ENCODE measurements at regions not wholly inside any gene's neighbourhood (a gene's known extent, or its start where the extent isn't known, plus 50 kb on each side); places are given as distances from the start of the nearest gene placed in this dataset.

DNA sequence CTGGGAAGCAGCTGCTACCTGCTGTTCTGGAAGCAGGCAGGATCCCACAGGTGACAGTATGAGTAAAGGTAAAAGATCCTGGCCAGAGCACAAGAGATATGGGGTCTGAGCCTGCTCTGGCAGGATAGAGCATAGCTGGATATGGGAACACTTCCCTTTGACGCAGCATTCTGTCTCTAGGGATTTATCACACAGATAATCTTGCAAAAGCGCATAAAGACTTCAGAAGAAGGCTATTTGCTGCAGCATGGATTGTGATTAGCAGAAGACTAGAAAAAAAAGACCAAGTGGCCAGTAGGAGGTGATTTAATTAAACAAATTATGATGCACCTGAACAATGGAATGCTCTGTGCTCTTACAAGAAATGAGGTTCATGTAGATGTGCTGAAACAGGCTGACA lies 52.4 kb upstream of the PWWP2A start:
- TF ChIP-seq POLR2AphosphoS5 (IDR thresholded peaks at IDR 0.05) (no peak), POLR2A (IDR thresholded peaks at IDR 0.05) (no peak)
- TF ChIP-seq, protein P1, sequence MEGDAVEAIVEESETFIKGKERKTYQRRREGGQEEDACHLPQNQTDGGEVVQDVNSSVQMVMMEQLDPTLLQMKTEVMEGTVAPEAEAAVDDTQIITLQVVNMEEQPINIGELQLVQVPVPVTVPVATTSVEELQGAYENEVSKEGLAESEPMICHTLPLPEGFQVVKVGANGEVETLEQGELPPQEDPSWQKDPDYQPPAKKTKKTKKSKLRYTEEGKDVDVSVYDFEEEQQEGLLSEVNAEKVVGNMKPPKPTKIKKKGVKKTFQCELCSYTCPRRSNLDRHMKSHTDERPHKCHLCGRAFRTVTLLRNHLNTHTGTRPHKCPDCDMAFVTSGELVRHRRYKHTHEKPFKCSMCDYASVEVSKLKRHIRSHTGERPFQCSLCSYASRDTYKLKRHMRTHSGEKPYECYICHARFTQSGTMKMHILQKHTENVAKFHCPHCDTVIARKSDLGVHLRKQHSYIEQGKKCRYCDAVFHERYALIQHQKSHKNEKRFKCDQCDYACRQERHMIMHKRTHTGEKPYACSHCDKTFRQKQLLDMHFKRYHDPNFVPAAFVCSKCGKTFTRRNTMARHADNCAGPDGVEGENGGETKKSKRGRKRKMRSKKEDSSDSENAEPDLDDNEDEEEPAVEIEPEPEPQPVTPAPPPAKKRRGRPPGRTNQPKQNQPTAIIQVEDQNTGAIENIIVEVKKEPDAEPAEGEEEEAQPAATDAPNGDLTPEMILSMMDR (IDR thresholded peaks at IDR 0.05) = no peak
